ENCODE measurements at regions not wholly inside any gene's neighbourhood (a gene's known extent, or its start where the extent isn't known, plus 50 kb on each side); places are given as distances from the start of the nearest gene placed in this dataset.

GRCh38 chr16:13314633-13315032, 413.2 kb downstream of the SHISA9 start:
- TF ChIP-seq, protein P1, sequence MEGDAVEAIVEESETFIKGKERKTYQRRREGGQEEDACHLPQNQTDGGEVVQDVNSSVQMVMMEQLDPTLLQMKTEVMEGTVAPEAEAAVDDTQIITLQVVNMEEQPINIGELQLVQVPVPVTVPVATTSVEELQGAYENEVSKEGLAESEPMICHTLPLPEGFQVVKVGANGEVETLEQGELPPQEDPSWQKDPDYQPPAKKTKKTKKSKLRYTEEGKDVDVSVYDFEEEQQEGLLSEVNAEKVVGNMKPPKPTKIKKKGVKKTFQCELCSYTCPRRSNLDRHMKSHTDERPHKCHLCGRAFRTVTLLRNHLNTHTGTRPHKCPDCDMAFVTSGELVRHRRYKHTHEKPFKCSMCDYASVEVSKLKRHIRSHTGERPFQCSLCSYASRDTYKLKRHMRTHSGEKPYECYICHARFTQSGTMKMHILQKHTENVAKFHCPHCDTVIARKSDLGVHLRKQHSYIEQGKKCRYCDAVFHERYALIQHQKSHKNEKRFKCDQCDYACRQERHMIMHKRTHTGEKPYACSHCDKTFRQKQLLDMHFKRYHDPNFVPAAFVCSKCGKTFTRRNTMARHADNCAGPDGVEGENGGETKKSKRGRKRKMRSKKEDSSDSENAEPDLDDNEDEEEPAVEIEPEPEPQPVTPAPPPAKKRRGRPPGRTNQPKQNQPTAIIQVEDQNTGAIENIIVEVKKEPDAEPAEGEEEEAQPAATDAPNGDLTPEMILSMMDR (IDR thresholded peaks at IDR 0.05; ENCODE audit: low read length) = no peak
- no peak for TF ChIP-seq EZH2 (IDR thresholded peaks at IDR 0.05; ENCODE audit: borderline replicate concordance, low read length)
